ENCODE measurements at regions not wholly inside any gene's neighbourhood (a gene's known extent, or its start where the extent isn't known, plus 50 kb on each side); places are given as distances from the start of the nearest gene placed in this dataset.

DNA sequence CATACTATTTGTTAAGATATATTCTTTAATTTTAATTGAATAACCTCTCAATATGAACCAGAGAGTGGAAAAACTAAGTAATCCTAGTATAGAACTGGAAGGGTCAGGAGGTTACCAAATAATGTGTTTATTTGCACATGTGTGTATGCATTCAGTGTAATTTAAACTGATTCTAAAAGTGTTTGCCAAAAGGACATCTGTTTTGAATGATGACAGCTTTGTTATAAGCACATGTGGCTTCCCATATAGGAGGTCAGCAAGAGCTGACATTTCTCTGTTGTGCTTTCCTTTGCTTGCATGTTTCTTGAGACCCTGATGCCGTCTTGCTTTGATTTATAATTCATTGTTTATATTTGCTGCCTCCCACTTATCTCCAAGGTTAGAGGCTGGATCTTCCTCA lies 383.4 kb downstream of the BRINP1 start:
- no peak for DNase-seq

- no peak for DNase-seq
These were observed 382.1 kb downstream of the BRINP1 start for GRCh38 chr9:118987167-118987566.

- no peak for DNase-seq
These were observed 378.3 kb downstream of the BRINP1 start for GRCh38 chr9:118990949-118991348.

DNA sequence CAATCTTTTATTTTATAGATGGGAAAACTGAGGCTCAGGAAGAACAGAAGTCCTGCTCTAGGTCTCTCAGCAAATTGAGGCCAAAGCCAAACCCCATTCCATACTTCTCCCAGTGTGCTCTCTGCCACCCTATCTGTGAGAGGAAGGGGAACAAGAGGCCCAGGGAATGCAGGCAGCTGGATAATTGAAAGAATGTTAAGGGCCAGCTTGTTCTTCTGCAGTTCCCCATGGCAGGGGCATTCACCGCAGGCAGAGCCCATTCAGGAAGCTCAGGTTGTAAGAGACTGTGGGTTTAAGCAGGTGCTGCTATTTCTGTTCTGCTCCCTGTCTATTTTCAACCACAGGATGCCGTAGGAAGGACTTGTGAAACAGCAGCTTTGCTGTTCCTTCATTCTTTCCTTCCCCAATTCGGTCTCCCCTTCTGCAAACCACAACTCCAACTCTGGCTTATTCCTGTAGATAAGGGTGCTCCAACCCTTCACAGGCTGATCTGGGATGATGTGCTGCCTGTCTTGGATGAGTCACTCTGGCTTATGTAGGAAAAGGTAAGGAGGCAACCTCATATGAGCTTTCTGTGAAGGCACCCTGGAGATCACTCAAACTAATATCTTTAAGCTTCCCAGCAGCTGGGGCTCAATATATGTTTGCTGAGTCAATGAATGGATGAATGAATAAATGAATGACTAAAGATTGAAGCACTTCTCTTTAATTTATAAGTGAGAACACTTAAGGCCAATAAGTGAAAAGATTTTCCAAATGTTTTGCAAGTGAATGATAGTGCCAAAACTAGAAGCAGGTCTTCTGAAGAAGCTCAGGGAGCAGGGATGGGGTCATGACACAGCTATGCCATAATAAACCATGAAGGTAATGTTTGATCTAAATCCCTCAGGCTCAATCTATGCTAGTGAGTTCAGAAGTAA lies 377.6 kb downstream of the BRINP1 start:
- no peak for DNase-seq

DNA sequence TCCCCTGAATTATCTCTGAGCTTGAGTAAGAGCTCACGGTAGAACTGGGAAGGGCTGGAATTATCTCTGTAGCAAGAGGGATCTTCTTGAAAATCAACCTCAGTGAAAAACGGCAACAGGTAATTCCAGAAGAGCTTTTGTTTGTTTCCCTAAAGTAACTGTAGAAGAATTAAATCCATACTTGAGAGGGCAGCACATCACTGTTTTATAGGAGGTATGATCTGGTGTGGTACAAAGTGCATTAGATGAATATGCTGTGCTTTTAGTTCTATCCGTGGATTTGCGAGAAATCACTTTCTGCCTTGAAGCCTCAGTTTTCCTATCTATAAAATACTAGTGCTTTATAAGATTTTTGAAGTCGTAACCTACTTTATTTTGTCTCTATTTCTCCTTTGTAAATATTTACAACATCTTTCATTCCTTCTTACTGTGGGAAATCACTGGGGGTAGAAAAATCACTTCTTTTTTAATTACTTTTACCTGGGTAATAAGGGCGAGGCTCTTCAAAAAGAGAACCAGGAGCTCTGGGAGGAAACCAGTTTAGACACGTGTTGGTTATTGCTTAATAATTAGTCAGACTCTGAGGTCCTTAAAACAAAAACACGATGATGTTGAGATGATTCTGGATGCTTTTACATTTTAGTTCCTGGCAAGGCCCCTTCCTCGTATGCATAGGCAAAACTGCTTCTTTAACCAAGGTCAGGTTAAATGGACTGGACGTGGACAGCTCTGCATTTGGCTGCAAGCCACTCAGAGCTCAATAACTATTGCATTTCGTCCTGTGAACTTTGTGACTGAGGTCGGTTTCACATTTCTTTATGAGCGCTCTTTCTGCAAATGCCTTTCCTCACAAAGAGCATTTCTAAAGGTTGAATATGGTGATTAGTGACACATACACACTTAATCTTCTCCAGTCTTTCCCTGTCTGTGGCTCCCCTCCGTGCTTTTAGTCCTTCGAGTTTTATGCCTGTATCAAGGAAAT lies 376.1 kb downstream of the BRINP1 start:
- DNase-seq, result no peak

DNA sequence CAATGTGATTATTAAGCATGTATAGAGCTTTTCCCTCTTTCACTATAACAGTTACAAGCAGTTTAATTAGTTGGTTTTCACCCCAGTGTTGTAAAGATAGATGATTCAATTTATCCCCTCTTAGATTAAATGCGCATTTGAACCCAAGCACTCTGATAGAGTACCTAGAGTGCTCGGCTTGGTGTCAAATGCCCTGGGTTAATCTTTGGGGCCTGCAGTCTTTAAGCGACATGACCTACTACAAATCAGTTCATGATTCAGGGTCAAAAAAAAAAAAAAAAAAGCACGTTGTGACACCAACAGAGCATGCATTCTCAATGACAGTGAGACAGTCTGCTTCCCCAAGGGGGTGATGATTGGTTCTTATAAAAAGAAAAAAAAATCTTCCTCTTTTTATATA lies 375.3 kb downstream of the BRINP1 start:
- no peak for DNase-seq

DNA sequence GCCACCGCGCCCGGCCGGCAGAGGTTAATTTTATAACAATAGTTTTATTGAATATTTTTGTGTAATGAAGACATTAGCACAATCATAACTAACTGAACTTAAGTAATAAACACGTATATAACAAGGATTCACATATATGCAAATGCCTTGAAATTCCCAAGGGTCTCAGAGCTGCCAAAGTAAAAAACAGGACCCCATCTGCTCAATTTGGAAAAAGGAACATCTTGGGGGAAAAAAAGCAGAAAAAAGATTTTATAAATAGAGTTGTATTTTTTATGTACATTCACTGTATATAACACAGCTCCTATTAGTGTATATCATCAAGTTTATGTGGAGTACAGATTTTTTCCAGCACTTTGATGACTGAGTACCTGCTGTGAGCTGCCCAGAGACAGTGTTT lies 366.7 kb downstream of the BRINP1 start:
- no peak for DNase-seq

DNA sequence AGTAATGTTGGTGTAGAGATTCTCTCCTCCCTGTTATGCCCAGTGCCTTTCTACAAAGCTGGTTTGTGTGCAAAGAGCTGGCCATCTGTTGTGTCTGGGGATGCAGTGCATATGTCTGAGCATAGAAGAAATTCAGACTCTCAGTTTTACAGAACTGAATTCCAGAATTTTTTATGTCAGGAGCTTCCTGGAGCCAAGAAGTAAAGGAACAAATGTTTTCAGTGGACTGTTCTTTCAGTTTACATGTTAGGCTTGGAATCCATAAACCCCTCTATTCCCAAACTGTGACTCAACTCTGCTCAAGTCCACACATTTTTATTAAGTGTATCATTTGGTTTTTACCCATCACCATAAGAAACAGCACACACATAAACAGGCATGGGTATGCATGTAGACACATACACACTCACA lies 366.0 kb downstream of the BRINP1 start:
- no peak for DNase-seq

DNA sequence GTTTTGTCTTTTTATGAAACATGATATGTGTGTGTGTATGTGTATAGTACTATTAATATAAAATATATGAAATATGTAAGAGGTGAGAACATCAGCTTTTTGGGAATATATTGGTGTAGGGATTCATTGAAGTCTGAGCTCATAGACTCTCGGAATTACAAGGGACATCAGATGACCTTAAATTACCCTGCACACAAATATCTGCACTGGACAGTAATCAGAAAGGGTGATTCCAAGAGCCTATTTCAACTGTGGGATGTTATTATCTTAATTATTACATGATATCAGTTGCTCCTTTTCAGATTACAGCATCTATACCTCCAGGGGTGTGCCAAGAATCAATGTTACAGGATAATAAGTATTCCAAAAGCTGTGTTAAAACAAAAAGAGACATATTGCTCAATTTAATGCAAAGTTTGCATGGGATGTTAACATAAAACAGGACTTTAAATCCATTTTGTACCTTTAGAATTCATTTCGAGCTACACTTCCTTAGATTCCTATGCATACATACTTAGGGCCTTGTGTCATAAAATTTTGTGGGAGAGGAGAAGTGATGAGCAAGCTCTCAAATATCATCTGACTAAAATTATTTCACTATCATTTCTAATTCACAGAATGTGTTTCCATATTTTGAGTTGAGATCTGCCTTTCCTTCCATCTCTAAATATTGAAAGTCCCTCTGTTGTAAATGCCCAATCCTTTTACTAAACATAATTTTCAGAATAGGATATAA lies 365.2 kb downstream of the BRINP1 start:
- no peak for DNase-seq

DNA sequence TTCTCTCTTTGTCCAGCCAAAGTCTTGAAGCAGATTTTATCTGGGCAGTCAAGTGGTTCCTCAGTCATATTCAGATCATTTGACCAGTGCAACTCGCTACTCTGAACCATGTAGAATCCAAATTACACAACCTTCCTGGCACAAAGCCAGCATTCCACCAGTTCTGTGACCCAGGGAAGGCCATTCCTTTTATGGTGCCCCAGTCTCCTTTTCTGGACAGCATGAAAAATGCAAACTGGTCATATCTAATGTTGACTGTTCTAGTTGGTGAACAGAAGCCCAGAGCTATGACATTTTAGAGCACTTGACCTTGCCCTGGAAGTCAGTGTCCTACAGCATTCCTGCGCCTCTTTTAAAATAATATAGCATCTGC lies 364.6 kb downstream of the BRINP1 start:
- no peak for DNase-seq

- no peak for DNase-seq
These were observed 364.1 kb downstream of the BRINP1 start for GRCh38 chr9:119005162-119005561.

GRCh38 chr9:119009249-119009648 lies 360.0 kb downstream of the BRINP1 start:
- DNase-seq, result no peak

GRCh38 chr9:119020284-119020683 lies 349.0 kb downstream of the BRINP1 start:
- no peak for DNase-seq

- no peak for DNase-seq
These were observed 348.4 kb downstream of the BRINP1 start for GRCh38 chr9:119020730-119021333.

GRCh38 chr9:119026120-119026519 lies 343.1 kb downstream of the BRINP1 start:
- DNase-seq, result no peak

GRCh38 chr9:119027901-119028699 lies 341.1 kb downstream of the BRINP1 start:
- DNase-seq, result no peak

- DNase-seq, result no peak
These were observed 339.3 kb downstream of the BRINP1 start for GRCh38 chr9:119029886-119030285.

GRCh38 chr9:119033596-119033995 lies 335.6 kb downstream of the BRINP1 start:
- no peak for DNase-seq

DNA sequence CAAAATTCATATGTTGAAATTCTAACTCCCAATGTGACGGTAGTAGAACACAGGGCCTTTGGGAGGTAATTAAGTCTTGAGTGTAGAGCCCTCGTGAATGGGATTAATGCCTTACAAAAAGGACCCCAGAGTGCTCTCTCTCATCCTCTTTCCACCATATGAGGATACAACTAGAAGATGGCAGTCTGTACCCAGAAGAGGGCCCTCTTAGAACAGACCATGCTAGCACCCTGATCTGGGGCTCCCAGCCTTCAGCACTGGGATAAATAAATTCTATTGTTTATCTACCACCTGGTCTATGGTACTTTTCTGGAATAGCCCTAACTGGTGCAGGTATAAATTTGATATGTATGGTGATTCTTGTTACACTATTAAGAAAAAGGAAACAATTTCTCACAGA lies 332.3 kb downstream of the BRINP1 start:
- no peak for DNase-seq

- no peak for DNase-seq
These were observed 325.2 kb downstream of the BRINP1 start for GRCh38 chr9:119043996-119044395.

GRCh38 chr9:119044806-119045205 lies 324.4 kb downstream of the BRINP1 start:
- DNase-seq, result no peak

Measured in activated CD4-positive, alpha-beta T cell treated with anti-CD3 and anti-CD28 coated beads, Interleukin-2, Interleukin-6, amounts not matched to agents 100 ng/mL and 50 ng/mL, durations not matched to agents 16 hours and 8 hours (primary cell).